Heart right ventricle (tissue), 16 donors: ENCODE measurements at regions not wholly inside any gene's neighbourhood (a gene's known extent, or its start where the extent isn't known, plus 50 kb on each side); places are given as distances from the start of the nearest gene placed in this dataset.

Experiments used
- ATAC-seq, 8 donors: fragments of 200-7000 bp; cut with Tn5 transposase; one replicate each; pipeline ENCODE4 v1.9.1; 2020; ENCODE audit warnings: mild to moderate bottlenecking in 8 of 8, moderate library complexity in 8 of 8, moderate number of reproducible peaks in 1 of 8
- DNase-seq, 2 donors: peaks; one replicate each; pipeline ENCODE4 v3.0.0-alpha.2; 2020
- H3K27ac ChIP-seq, 10 donors: fragments of 200-600 bp; sonication (generic) in 2 of 10; one replicate each; pipeline versions ENCODE4 v1.5.0 to v1.8.0; 2020 to 2022; ENCODE audit warnings: mild to moderate bottlenecking in 3 of 10
- H3K27me3 ChIP-seq, 7 donors: fragments of 200-600 bp; one replicate each; pipeline ENCODE4 v1.8.0; 2021 to 2022; ENCODE audit warnings: mild to moderate bottlenecking in 2 of 7
- H3K36me3 ChIP-seq, 9 donors: fragments of 200-600 bp; sonication (generic) in 1 of 9; one replicate each; pipeline versions ENCODE4 v1.5.0 to v1.8.0; 2020 to 2022; ENCODE audit warnings: mild to moderate bottlenecking in 2 of 9
- H3K4me1 ChIP-seq, 9 donors: fragments of 200-600 bp; sonication (generic) in 1 of 9; one replicate each; pipeline versions ENCODE4 v1.5.0 to v1.8.0; 2020 to 2022; ENCODE audit warnings: mild to moderate bottlenecking in 4 of 9
- H3K4me3 ChIP-seq, 10 donors: fragments of 200-600 bp; sonication (generic) in 2 of 10; one replicate each; pipeline versions ENCODE4 v1.5.0 to v1.8.0; 2020 to 2022; ENCODE audit warnings: mild to moderate bottlenecking in 7 of 10, moderate library complexity in 2 of 10
- H3K9me3 ChIP-seq, 11 donors: fragments of 200-600 bp in 10 of 11; sonication (generic) in 2 of 11; one replicate each; pipeline versions ENCODE4 v1.5.0 to v1.8.0; 2013 to 2022; ENCODE audit warnings: mild to moderate bottlenecking in 2 of 11, control low read depth in 1 of 11, moderate library complexity in 1 of 11
- CTCF ChIP-seq, 9 donors: fragments of 200-600 bp; sonication (generic) in 2 of 9; IDR thresholded peaks; one replicate each; pipeline versions ENCODE4 v1.5.0 to v1.8.0; 2021 to 2022; ENCODE audit warnings: antibody characterized with exemption in 9 of 9, mild to moderate bottlenecking in 5 of 9, moderate library complexity in 1 of 9
- WGBS, 2 donors: extraction: QIAGEN DNeasy Blood & Tissue Kit; methylation state at CpG; one replicate each; pipeline ENCODE4 v1.1.7; 2013; ENCODE audit warnings: inconsistent platforms in 1 of 2; 5-methylcytosine and 5-hydroxymethylcytosine counted together
- intact Hi-C, 10 donors: fragments of 100-400 bp; cut with DNase I; formaldehyde crosslinking; loops; one replicate each; pipeline versions ENCODE4 v1.11.1 to v1.14.2; 2022
- donor health status: Arrhythmogenic right ventricular cardiomyopathy.
- donor health status: ischemic (EF 13 %, LVEDD 7.1; RV severe dilation, severe dysfunction).
- donor health status: healthy with polysubstance abuse.
- donor health status: DM: no; HTN: yes; CAD: no.
- donor health status: DM: no; HTN: no; CAD: no.
- donor health status: ischemic (EF 25% LVEDD 6.9; RV normal size, moderate dysfunction).
- donor health status: ischemic (EF 25% LVEDD 5.7; RV mildly dilated, moderate dysfunction).
- donor health status: healthy.
- donor health status: DM: yes; HTN: yes; CAD: no.
- donor health status: Ischemic cardiomyopathy.
- donor health status: ischemic (EF 35%, LVEDD 5.7; RV mildly dilated, moderate dysfunction).
- donor health status: nonischemic (EF 11% LVEDD 7.7; RV severe dilation, severe dysfunction).
- donor health status: DM: yes; HTN: yes; CAD: no.
- donor health status: PGD.
- donor health status: ischemic (EF 29% LVEDD 5.4; RV normal size, mild dysfunction).
- donor health status: nonischemic (EF 23%, LVEDD 6.1; RV moderate dilation, normal function).

- ATAC-seq (no peak), DNase-seq (no peak)
- intact Hi-C loops: no loop called here
- peaks cover 0 to 2% (median 0%) of the 10 kb centered on the region in 11 donors for H3K9me3 ChIP-seq
- no peaks in the 10 kb centered on the region for H3K36me3 ChIP-seq
- TF ChIP-seq CTCF (IDR thresholded peaks at IDR 0.05): no peak
- H3K4me1 ChIP-seq: peaks cover 0 to 3% (median 0%) of the 10 kb centered on the region in 9 donors
- WGBS, 2 donors: 52 to 60% methylated on average over 5 of the region's 5 CpGs
- H3K27me3 ChIP-seq: peaks cover 0 to 20% (median 0%) of the 10 kb centered on the region in 7 donors
- H3K27ac ChIP-seq: no peak overlapping the region
- no peak overlapping the region for H3K4me3 ChIP-seq
Observed at GRCh38 chr7:96770758-96771157, 61.1 kb upstream of the SEM1 start.

DNA sequence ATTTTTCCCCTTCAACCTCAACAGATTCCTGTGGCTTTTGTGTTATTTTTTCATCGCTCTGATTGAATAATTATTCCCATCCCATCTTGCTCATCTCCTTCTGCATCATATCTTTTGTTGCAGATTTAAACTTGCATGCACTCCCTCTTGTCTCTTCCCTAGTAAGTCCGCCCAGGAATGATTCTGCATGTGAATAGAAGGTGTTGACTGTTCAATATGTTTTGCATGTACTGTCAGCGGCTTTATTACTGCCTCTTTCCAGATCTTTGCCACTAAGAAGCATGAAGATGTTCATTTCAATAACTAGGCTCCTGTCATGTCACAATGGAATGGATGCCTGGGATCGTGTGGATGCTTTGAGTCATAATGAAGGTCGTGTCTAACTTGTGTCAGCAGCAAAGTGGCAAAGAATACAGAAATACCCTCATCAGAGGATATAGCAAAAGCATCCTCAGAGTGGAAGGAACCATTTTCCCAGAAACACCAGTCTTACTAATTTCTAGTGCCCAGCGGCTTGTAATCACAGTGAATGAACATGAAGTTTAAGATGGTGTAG, 62.6 kb upstream of the SEM1 start:
- no peak for ATAC-seq
- 67 to 72% methylated on average over 6 of the region's 6 CpGs for WGBS, 2 donors
- intact Hi-C loops: no loop called here
- no peak overlapping the region for H3K4me3 ChIP-seq
- peaks cover 0 to 24% (median 0%) of the 10 kb centered on the region in 7 donors for H3K27me3 ChIP-seq
- no peak for DNase-seq
- no peak overlapping the region for H3K27ac ChIP-seq
- no peaks in the 10 kb centered on the region for H3K9me3 ChIP-seq
- no peak for TF ChIP-seq CTCF (IDR thresholded peaks at IDR 0.05)
- H3K4me1 ChIP-seq: no peaks in the 10 kb centered on the region
- no peaks in the 10 kb centered on the region for H3K36me3 ChIP-seq

GRCh38 chr7:96773483-96773882, 63.8 kb upstream of the SEM1 start:
- Histone ChIP-seq H3K27me3 (peaks cover 0 to 24% (median 0%) of the 10 kb centered on the region in 7 donors), H3K4me1 (no peaks in the 10 kb centered on the region), H3K27ac (no peak overlapping the region), H3K4me3 (no peak overlapping the region), H3K36me3 (no peaks in the 10 kb centered on the region), H3K9me3 (no peaks in the 10 kb centered on the region)
- 39 to 40% methylated on average over 1 of the region's 1 CpG for WGBS, 2 donors
- intact Hi-C loops: no loop called here
- no peak for DNase-seq
- no peak for TF ChIP-seq CTCF (IDR thresholded peaks at IDR 0.05)
- no peak for ATAC-seq

- ATAC-seq (no peak), DNase-seq (no peak)
- Histone ChIP-seq H3K4me1 (no peaks in the 10 kb centered on the region), H3K27me3 (peaks cover 0 to 24% (median 0%) of the 10 kb centered on the region in 7 donors), H3K36me3 (no peaks in the 10 kb centered on the region), H3K9me3 (no peaks in the 10 kb centered on the region), H3K4me3 (no peak overlapping the region), H3K27ac (no peak overlapping the region)
- intact Hi-C loops: no loop called here
- WGBS, 2 donors: 78% methylated on average over 3 of the region's 3 CpGs
- no peak for TF ChIP-seq CTCF (IDR thresholded peaks at IDR 0.05)
Observed at GRCh38 chr7:96774358-96774757, 64.7 kb upstream of the SEM1 start.
